NCI-H748 (cell line): ENCODE measurements at regions not wholly inside any gene's neighbourhood (a gene's known extent, or its start where the extent isn't known, plus 50 kb on each side); places are given as distances from the start of the nearest gene placed in this dataset.

Experiments used
- DNase-seq: peaks from one replicate; lab custom pipeline; 2025; ENCODE audit not compliant: unreplicated experiment; lab: John Stamatoyannopoulos, UW

GRCh38 chr14:53896726-53897125 lies 59.9 kb downstream of the BMP4 start:
- DNase-seq, result no peak

- no peak for DNase-seq
Measured at GRCh38 chr14:53894456-53894855, 62.2 kb downstream of the BMP4 start.

DNA sequence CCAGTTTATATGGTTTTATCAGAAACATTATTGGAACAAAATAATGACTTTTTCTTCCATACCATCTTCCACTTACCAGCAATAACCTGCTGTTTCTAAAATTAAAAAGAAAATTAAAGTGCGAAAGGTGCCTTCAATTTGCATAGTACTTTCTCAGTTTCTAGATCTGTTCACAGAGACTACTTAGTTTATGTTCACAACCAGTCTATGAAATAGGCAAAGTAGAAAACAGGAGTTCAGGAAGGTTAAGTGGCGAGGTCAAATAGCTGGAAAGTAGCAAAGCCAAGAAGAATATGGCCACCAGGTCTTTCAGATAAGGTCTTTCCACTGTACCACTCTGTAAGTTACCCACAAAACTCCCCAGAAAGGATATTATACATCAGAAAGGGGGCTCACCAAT lies 63.3 kb downstream of the BMP4 start:
- DNase-seq, result no peak

GRCh38 chr14:53890611-53891101 lies 66.0 kb downstream of the BMP4 start:
- DNase-seq, result no peak

- no peak for DNase-seq
Measured at GRCh38 chr14:53888535-53889386, 67.9 kb downstream of the BMP4 start.

DNA sequence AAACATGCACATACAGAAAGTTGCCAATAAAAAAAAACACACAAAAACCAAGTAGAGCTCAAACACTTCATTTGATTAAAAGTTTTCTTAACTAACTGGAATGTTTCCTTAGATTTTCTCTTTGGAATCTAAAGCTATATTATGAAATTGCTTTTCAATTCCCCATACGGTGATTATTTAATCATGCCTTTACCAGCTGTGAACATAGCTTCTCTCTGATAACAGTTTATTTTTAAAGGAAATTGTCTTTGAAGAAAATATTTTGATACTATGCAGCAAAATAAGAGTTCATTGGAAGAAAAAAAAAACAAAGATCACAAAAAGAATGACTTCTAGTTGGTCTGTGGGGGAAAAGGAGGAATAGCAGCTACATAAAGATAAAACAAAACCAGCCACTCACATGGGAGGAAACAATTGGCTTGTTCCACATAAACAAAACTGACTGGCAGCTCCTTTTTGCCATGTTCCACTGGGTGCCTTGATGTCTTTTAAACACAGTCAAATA lies 71.4 kb downstream of the BMP4 start:
- no peak for DNase-seq

- DNase-seq, result no peak
Measured at GRCh38 chr14:53884601-53885000, 72.0 kb downstream of the BMP4 start.

DNA sequence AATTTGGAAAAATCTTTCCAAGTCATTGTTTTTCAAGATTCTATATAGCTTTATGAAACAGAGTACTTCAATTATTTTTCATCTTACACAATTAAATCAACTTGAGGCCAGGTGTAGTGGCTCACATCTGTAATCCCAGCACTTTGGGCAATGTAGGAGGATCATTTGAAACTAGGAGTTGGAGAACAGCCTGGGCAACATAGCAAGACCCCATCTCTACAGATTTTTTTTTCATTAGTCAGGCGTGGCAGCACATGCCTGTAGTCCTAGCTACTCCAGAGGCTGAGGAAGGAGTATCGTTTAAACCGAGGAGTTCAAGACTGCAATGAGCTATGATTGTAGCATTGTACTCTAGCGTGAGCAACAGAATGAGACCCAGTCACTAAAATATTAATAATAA lies 72.9 kb downstream of the BMP4 start:
- no peak for DNase-seq

DNA sequence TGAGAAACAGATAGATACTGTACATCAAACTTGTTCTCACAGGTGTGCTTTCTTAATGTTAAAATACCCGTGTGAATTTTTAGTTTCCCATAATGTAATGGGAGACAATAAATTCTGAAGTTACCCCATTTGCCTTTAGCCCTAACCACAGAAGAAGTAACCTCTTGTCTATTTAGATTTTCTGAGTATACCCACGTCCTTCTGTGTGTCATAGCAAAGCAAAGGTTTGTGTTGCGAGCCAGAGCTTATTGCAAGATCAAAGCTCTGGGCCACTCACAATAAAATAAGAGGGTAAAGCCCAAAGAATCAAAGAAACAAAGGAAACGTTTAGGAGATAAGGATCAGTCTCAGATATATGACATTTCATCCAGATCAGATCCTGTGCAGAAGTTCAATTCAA lies 73.9 kb downstream of the BMP4 start:
- DNase-seq, result no peak

DNA sequence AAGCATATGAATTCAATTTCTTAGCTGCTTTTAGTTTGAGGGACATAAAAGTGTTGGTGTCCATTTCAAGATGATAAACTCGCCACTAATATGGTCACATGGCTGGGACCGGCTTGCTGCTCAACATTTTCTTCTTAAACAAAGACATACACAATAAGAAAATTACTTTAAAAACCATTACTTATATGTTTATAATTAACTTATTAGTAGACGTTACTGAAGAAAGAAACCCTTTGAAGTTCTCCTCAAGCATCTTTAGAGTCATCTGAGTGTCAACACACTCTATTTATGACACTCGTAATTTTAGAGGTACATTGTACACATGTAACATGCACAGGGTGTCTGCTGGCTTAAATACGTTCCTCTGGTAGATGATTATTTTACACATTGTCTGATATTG lies 74.7 kb downstream of the BMP4 start:
- no peak for DNase-seq

DNA sequence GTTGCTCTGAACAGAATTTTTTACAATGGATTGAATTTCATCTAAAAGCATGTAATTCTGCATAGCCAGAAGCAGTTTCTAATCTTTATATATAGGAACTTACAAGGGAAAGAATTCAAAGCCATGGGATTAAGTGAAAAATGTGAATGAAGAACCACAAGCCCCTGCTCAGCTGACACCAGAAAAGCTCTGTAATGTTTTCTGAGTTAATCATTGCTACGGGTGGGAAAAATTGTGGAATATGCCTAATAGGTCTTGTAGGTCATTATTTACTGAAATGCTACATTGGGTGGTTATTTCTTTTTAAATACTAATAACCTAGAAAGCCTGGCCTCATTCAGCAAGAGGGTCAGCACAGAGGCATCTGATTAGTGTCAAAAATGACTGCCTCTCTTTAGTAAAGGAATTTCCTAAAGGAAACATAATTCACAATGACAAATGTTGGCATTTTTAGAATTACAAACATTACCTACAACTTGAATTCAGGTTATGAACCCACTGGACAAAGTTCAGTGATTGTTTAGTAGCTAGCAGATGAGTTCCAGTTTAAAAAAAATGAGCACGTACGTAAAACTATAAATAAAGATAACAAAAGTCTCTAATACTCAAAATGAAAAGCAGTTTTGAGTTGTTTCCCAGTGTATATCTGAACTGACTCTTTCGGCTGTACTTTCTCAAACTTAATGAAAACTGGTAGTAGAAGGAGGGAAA lies 75.3 kb downstream of the BMP4 start:
- DNase-seq, result no peak

DNA sequence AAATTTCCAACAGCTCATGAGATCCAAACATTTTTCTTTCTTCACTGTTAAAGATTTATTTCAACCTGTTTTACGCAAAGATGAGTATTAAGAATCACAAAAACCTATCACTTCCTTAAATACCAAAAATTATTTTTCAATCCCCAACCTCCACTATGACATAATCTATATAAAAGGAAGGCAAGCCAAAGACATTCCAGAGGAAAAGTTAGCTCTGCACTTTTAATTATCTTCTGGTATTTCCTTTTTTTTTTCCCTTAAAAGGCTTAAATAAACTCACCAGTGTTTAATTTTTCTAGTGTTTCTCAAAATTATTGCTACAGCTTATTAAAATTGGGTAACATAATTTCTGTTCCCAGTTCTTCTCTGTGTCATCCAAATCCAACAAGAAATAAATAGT lies 75.9 kb downstream of the BMP4 start:
- no peak for DNase-seq

- no peak for DNase-seq
Measured at GRCh38 chr14:53879747-53880146, 76.9 kb downstream of the BMP4 start.

GRCh38 chr14:53879022-53879686 lies 77.5 kb downstream of the BMP4 start:
- DNase-seq, result no peak

GRCh38 chr14:53875324-53875897 lies 81.2 kb downstream of the BMP4 start:
- no peak for DNase-seq

DNA sequence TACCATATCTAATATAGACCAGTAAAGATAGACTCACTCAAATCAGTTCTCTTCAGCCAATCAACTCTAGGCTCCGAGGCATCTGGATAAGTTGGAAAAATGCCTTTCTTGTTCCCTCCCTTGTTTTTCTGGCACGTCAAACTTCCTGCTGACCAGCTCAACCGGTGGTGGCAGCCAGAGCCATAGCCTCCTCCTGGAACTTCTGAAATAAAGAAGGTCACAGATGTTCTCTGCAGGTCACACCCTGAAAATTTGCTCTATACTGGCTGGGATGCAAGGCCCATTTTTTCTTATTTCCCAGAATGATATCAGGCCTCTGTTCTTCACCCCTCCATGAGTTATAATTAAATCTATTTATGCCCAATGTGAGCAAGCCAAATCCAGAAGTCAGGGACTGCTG lies 81.9 kb downstream of the BMP4 start:
- no peak for DNase-seq

- DNase-seq, result no peak
Measured at GRCh38 chr14:53872681-53873089, 83.9 kb downstream of the BMP4 start.

DNA sequence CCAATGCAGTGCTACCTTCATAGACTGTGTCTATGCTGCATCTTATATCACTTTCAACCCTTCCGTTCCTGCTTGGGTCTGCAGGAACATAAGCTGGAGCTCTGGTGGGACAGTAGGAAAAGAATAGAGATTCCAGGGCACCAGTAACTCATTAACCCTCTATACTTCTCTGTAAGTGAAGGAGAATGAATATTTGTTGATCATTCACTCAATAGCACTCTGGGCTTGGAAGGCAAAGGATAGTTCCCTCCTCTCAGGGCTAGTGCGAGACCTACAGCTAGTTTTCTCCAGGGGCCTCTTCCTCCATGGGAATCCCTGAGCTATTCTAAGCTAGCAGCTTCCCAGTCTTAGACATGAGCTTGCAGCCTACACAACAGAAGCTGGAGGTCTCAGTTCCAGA lies 84.7 kb downstream of the BMP4 start:
- no peak for DNase-seq

- DNase-seq, result no peak
Measured at GRCh38 chr14:53871011-53871410, 85.6 kb downstream of the BMP4 start.

DNA sequence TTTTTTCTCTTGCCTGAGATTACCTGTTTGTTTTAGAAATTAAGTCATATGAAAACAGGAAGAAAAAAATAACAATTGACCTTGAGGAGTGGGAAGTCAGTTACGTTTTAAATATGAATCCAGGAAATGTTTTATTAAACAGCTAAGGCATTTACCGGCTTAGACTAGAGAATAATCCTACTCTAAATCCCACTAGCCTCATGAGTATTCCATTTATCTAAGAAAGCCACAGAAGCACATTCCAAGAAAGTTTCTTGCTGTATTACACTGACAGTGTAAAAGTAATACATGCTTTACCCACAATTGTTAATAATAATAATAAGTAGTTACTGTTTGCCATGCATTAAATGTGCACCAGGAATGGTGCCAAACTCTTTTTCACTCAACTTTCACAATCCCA lies 90.9 kb downstream of the BMP4 start:
- no peak for DNase-seq

GRCh38 chr14:53861781-53862180 lies 94.8 kb downstream of the BMP4 start:
- no peak for DNase-seq
